ENCODE measurements at regions not wholly inside any gene's neighbourhood (a gene's known extent, or its start where the extent isn't known, plus 50 kb on each side); places are given as distances from the start of the nearest gene placed in this dataset.

- no peak overlapping the region for H3K4me3 ChIP-seq
- WGBS (ENCODE audit: missing lambda C conversion rate) = 56% methylated on average over 2 of the region's 2 CpGs
- no peak for DNase-seq (ENCODE audit: low read depth in 1 of 2, low spot score in 1 of 2)
- ChIA-PET POLR2A (no interaction called here), CTCF (interaction anchor here (0.9 kb wide), 1 partner anchor 20 kb away, joined by 3 read pairs; no protein-coding TSS in a partner anchor)
- H3K27ac ChIP-seq = no peak overlapping the region
- H3K4me2 ChIP-seq = no peak overlapping the region
- no peak for FAIRE-seq
- no peak for ATAC-seq
- TF ChIP-seq HDAC2 (IDR thresholded peaks at IDR 0.05) (no peak), NFE2L2 (conservative IDR thresholded peaks at IDR 0.05; ENCODE audit: low read length) (no peak), ESRRA (IDR thresholded peaks at IDR 0.05; ENCODE audit: borderline replicate concordance, low read length) (no peak), SREBF2 (IDR thresholded peaks at IDR 0.05) (no peak), TFCP2L1 (CRISPR knock-in tag; IDR thresholded peaks at IDR 0.05) (no peak), RFX5 (IDR thresholded peaks at IDR 0.05) (no peak), ZSCAN20 (CRISPR knock-in tag; IDR thresholded peaks at IDR 0.05) (no peak), GATA3 (IDR thresholded peaks at IDR 0.05; ENCODE audit: borderline replicate concordance) (no peak), HEYL (CRISPR knock-in tag; IDR thresholded peaks at IDR 0.05) (no peak), ZC3H11A (IDR thresholded peaks at IDR 0.05) (no peak), PHF8 (IDR thresholded peaks at IDR 0.05; ENCODE audit: borderline replicate concordance, low read depth) (no peak), BHLHE40 (IDR thresholded peaks at IDR 0.05; ENCODE audit: low read depth, low read length) (no peak), POLR2AphosphoS2 (conservative IDR thresholded peaks at IDR 0.05; ENCODE audit: low read length) (no peak), KDM5A (IDR thresholded peaks at IDR 0.05) (no peak), FOSB (CRISPR knock-in tag; IDR thresholded peaks at IDR 0.05) (no peak), POLR2A (IDR thresholded peaks at IDR 0.05; ENCODE audit: low read length) (no peak)
- no peaks in the 10 kb centered on the region for H3K9me3 ChIP-seq
- H3K4me1 ChIP-seq = no peaks in the 10 kb centered on the region
These were observed 259.9 kb upstream of the SASH1 start for GRCh38 chr6:148082696-148083095.

GRCh38 chr6:148085631-148086331 is 256.9 kb upstream of the SASH1 start:
- Histone ChIP-seq H3K4me1 (no peaks in the 10 kb centered on the region), H3K27ac (no peak overlapping the region), H3K4me3 (no peak overlapping the region), H3K9me3 (no peaks in the 10 kb centered on the region), H3K4me2 (no peak overlapping the region)
- ATAC-seq (no peak), FAIRE-seq (no peak), DNase-seq (ENCODE audit: low read depth in 1 of 2, low spot score in 1 of 2) (no peak)
- WGBS (ENCODE audit: missing lambda C conversion rate) = 87% methylated on average over 3 of the region's 3 CpGs
- CTCF ChIA-PET = no interaction called here
- POLR2A ChIA-PET = no interaction called here
- TF ChIP-seq CHD4 (IDR thresholded peaks at IDR 0.05; ENCODE audit: borderline replicate concordance) = no peak
- no peak for TF ChIP-seq FOXS1 (CRISPR knock-in tag; IDR thresholded peaks at IDR 0.05)
- TF ChIP-seq MAFK (IDR thresholded peaks at IDR 0.05; ENCODE audit: partially characterized antibody) = no peak
- no peak for TF ChIP-seq JUN (IDR thresholded peaks at IDR 0.05)
- no peak for TF ChIP-seq ATOH8 (CRISPR knock-in tag; IDR thresholded peaks at IDR 0.05; ENCODE audit: low read depth)
- TF ChIP-seq USF2 (IDR thresholded peaks at IDR 0.05) = no peak
- TF ChIP-seq NPAS2 (CRISPR knock-in tag; IDR thresholded peaks at IDR 0.05; ENCODE audit: borderline replicate concordance) = no peak
- no peak for TF ChIP-seq SMC3 (IDR thresholded peaks at IDR 0.05)
- no peak for TF ChIP-seq NR3C1 (IDR thresholded peaks at IDR 0.05)

- FAIRE-seq = no peak
- Histone ChIP-seq H3K27ac (no peak overlapping the region), H3K9me3 (no peaks in the 10 kb centered on the region), H3K4me2 (no peak overlapping the region), H3K4me3 (no peak overlapping the region), H3K4me1 (no peaks in the 10 kb centered on the region)
- DNase-seq (ENCODE audit: low read depth in 1 of 2, low spot score in 1 of 2) = no peak
- 68% methylated on average over 1 of the region's 1 CpG for whole genome bisulfite sequencing (ENCODE audit: missing lambda C conversion rate)
- POLR2A ChIA-PET = no interaction called here
- TF ChIP-seq E2F6 (IDR thresholded peaks at IDR 0.05; ENCODE audit: borderline replicate concordance, low read depth) (no peak), POLR2A (IDR thresholded peaks at IDR 0.05; ENCODE audit: low read length) (no peak)
- CTCF ChIA-PET = no interaction called here
- no peak for ATAC-seq
These were observed 256.3 kb upstream of the SASH1 start for GRCh38 chr6:148086386-148086785.
